ENCODE measurements at regions not wholly inside any gene's neighbourhood (a gene's known extent, or its start where the extent isn't known, plus 50 kb on each side); places are given as distances from the start of the nearest gene placed in this dataset.
"Not testable (repeated sequence)": the region's sequence is repeated elsewhere in the genome, so short reads cannot be mapped to it uniquely, and the experiment has no call there.

- TF ChIP-seq EZH2phosphoT487 (IDR thresholded peaks at IDR 0.05; ENCODE audit: borderline replicate concordance, low read length); EZH2 (IDR thresholded peaks at IDR 0.05; ENCODE audit: low read length, unreplicated experiment): not testable (repeated sequence)
Measured at GRCh38 chr3:89034723-89035122, 72.7 kb upstream of the EPHA3 start.

Measured in PC-3 (cell line).